Endodermal cell (in vitro differentiated cells): ENCODE measurements at regions not wholly inside any gene's neighbourhood (a gene's known extent, or its start where the extent isn't known, plus 50 kb on each side); places are given as distances from the start of the nearest gene placed in this dataset.

ENCODE experiments used
- DNase-seq: peaks from one replicate; pipeline ENCODE4 v3.0.0-alpha.2; 2017
- H3K27ac ChIP-seq: 2 replicates; pipeline ENCODE4 v1.5.1; 2013; ENCODE audit warnings: mild to moderate bottlenecking, low read depth, low read length, moderate library complexity
- H3K27me3 ChIP-seq: 2 replicates; pipeline ENCODE4 v1.6.1; 2013; ENCODE audit warnings: mild to moderate bottlenecking, low read length, moderate library complexity; ENCODE audit not compliant: insufficient read depth, control insufficient read depth, poor library complexity, severe bottlenecking
- H3K36me3 ChIP-seq: 2 replicates; pipeline ENCODE4 v1.7.0; 2013; ENCODE audit warnings: mild to moderate bottlenecking, low read length, moderate library complexity; ENCODE audit not compliant: control insufficient read depth, insufficient read depth
- H3K4me1 ChIP-seq: one replicate; pipeline ENCODE4 v1.7.0; 2013; ENCODE audit warnings: low read length; ENCODE audit not compliant: control insufficient read depth, insufficient read depth
- H3K4me3 ChIP-seq: 2 replicates; pipeline ENCODE4 v1.5.1; 2013; ENCODE audit warnings: mild to moderate bottlenecking, low read length, moderate library complexity
- H3K9ac ChIP-seq: 2 replicates; pipeline ENCODE4 v1.6.1; 2013; ENCODE audit warnings: mild to moderate bottlenecking, low read length, moderate library complexity; ENCODE audit not compliant: poor library complexity, severe bottlenecking; ENCODE audit errors: extremely low read depth
- H3K9me3 ChIP-seq: 2 replicates; pipeline ENCODE4 v1.6.1; 2013; ENCODE audit warnings: mild to moderate bottlenecking, low read length, moderate library complexity; ENCODE audit not compliant: control insufficient read depth
- H3K27ac Mint-ChIP-seq: 2 replicates; pipeline ENCODE4 v1.8.0; 2020; ENCODE audit warnings: mixed read lengths
- H3K27me3 Mint-ChIP-seq: 2 replicates; pipeline ENCODE4 v1.8.0; 2021; ENCODE audit warnings: mild to moderate bottlenecking, mixed read lengths; ENCODE audit not compliant: insufficient read depth
- H3K36me3 Mint-ChIP-seq: 2 replicates; pipeline ENCODE4 v1.8.0; 2020; ENCODE audit warnings: low read depth, mixed read lengths
- H3K4me1 Mint-ChIP-seq: 2 replicates; pipeline ENCODE4 v1.8.0; 2020; ENCODE audit warnings: mixed read lengths
- H3K4me3 Mint-ChIP-seq: 2 replicates; pipeline ENCODE4 v1.8.0; 2020; ENCODE audit warnings: mild to moderate bottlenecking, moderate library complexity, mixed read lengths
- H3K9me3 Mint-ChIP-seq: 2 replicates; pipeline ENCODE4 v1.8.0; 2020; ENCODE audit warnings: mild to moderate bottlenecking, mixed read lengths
- CTCF ChIP-seq: fragments of 200-600 bp; sonication (generic); conservative IDR thresholded peaks from 2 replicates; pipeline ENCODE4 v1.5.0; 2021; ENCODE audit warnings: antibody characterized with exemption, mild to moderate bottlenecking
- WGBS, 2 experiments: methylation state at CpG; one replicate each; pipeline versions ENCODE4 v1.1.5 to v1.1.7; 2013; ENCODE audit warnings: missing lambda C conversion rate in 2 of 2, mixed read lengths in 1 of 2; ENCODE audit not compliant: insufficient coverage in 1 of 2, insufficient read length in 1 of 2; 5-methylcytosine and 5-hydroxymethylcytosine counted together

GRCh38 chr10:128338951-128339350 is 212.7 kb upstream of the MKI67 start:
- Mint-ChIP-seq H3K36me3 (no peaks in the 10 kb centered on the region), H3K4me3 (no peak overlapping the region), H3K27ac (no peak overlapping the region), H3K27me3 (peaks cover 3% of the 10 kb centered on the region), H3K4me1 (no peaks in the 10 kb centered on the region), H3K9me3 (no peaks in the 10 kb centered on the region)
- Histone ChIP-seq H3K9me3 (no peaks in the 10 kb centered on the region), H3K4me1 (no peaks in the 10 kb centered on the region), H3K27me3 (no peaks in the 10 kb centered on the region), H3K9ac (no peak overlapping the region), H3K27ac (no peak overlapping the region), H3K4me3 (no peak overlapping the region), H3K36me3 (no peaks in the 10 kb centered on the region)
- TF ChIP-seq CTCF = no peak
- WGBS, 2 experiments = 88 to 91% methylated on average over 1 to 2 of the region's 3 CpGs
- no peak for DNase-seq

GRCh38 chr10:128339753-128340152 is 213.5 kb upstream of the MKI67 start:
- 91 to 93% methylated on average over 3 to 4 of the region's 4 CpGs for WGBS, 2 experiments
- no peaks in the 10 kb centered on the region for H3K4me1 Mint-ChIP-seq
- no peak for TF ChIP-seq CTCF
- H3K27ac ChIP-seq = no peak overlapping the region
- no peak overlapping the region for H3K9ac ChIP-seq
- H3K9me3 ChIP-seq = no peaks in the 10 kb centered on the region
- H3K27me3 ChIP-seq = no peaks in the 10 kb centered on the region
- H3K27ac Mint-ChIP-seq = no peak overlapping the region
- no peak overlapping the region for H3K4me3 Mint-ChIP-seq
- H3K4me3 ChIP-seq = no peak overlapping the region
- peaks cover 3% of the 10 kb centered on the region for H3K27me3 Mint-ChIP-seq
- H3K9me3 Mint-ChIP-seq = no peaks in the 10 kb centered on the region
- H3K4me1 ChIP-seq = no peaks in the 10 kb centered on the region
- no peaks in the 10 kb centered on the region for H3K36me3 Mint-ChIP-seq
- no peak for DNase-seq
- no peaks in the 10 kb centered on the region for H3K36me3 ChIP-seq

- WGBS, 2 experiments = 96 to 100% methylated on average over 2 of the region's 4 CpGs
- Mint-ChIP-seq H3K4me1 (no peaks in the 10 kb centered on the region), H3K27me3 (peaks cover under 1% of the 10 kb centered on the region), H3K4me3 (no peak overlapping the region), H3K27ac (no peak overlapping the region), H3K9me3 (no peaks in the 10 kb centered on the region), H3K36me3 (no peaks in the 10 kb centered on the region)
- H3K36me3 ChIP-seq = no peaks in the 10 kb centered on the region
- no peak overlapping the region for H3K27ac ChIP-seq
- no peak overlapping the region for H3K9ac ChIP-seq
- H3K9me3 ChIP-seq = no peaks in the 10 kb centered on the region
- H3K4me3 ChIP-seq = no peak overlapping the region
- H3K4me1 ChIP-seq = no peaks in the 10 kb centered on the region
- DNase-seq = no peak
- no peak for TF ChIP-seq CTCF
- no peaks in the 10 kb centered on the region for H3K27me3 ChIP-seq
These were observed 219.1 kb upstream of the MKI67 start for GRCh38 chr10:128345353-128345752.
